Keratinocyte (primary cell): ENCODE measurements at regions not wholly inside any gene's neighbourhood (a gene's known extent, or its start where the extent isn't known, plus 50 kb on each side); places are given as distances from the start of the nearest gene placed in this dataset.

Experiments used
- DNase-seq: peaks from one replicate; pipeline ENCODE4 v3.0.0-alpha.2; 2011; ENCODE audit warnings: low read depth, missing footprints, low spot score
- FAIRE-seq: peaks from 2 replicates; lab custom pipeline; 2011; peaks lifted over from hg19 to GRCh38; lab: Jason Lieb, UNC
- H2AFZ ChIP-seq: 2 replicates; pipeline ENCODE4 v1.6.0; 2012; ENCODE audit warnings: low read length, control low read depth, inconsistent platforms; ENCODE audit not compliant: control insufficient read depth
- H3K27ac ChIP-seq: 2 replicates; pipeline ENCODE4 v1.5.1; 2011; ENCODE audit warnings: low read length; ENCODE audit not compliant: control insufficient read depth, insufficient read depth
- H3K27me3 ChIP-seq: 3 replicates; pipeline ENCODE4 v1.6.0; 2011; ENCODE audit warnings: low read length; ENCODE audit not compliant: control insufficient read depth, insufficient read depth; ENCODE audit errors: extremely low read depth
- H3K36me3 ChIP-seq, 2 experiments: 2 replicates in 1 of 2; 3 replicates in 1 of 2; pipeline ENCODE4 v1.5.1; 2011; ENCODE audit warnings: low read length in 2 of 2, mild to moderate bottlenecking in 1 of 2; ENCODE audit not compliant: control insufficient read depth in 2 of 2, insufficient read depth in 2 of 2; ENCODE audit errors: extremely low read depth in 1 of 2
- H3K4me1 ChIP-seq: 3 replicates; pipeline ENCODE4 v1.5.1; 2011; ENCODE audit warnings: low read length; ENCODE audit not compliant: control insufficient read depth, insufficient read depth; ENCODE audit errors: extremely low read depth
- H3K4me2 ChIP-seq: 3 replicates; pipeline ENCODE4 v1.6.0; 2011; ENCODE audit warnings: low read depth, low read length; ENCODE audit not compliant: control insufficient read depth, insufficient read depth; ENCODE audit errors: extremely low read depth
- H3K4me3 ChIP-seq, 3 experiments: fragments of 200-600 bp in 1 of 3; sonication (generic) in 1 of 3; 2 replicates in 2 of 3; 3 replicates in 1 of 3; pipeline ENCODE4 v1.5.1; 2011 to 2016; ENCODE audit warnings: low read length in 3 of 3, mild to moderate bottlenecking in 3 of 3, control low read depth in 2 of 3, inconsistent platforms in 1 of 3, low read depth in 1 of 3, mixed read lengths in 1 of 3, mixed run types in 1 of 3, moderate library complexity in 1 of 3; ENCODE audit not compliant: control insufficient read depth in 2 of 3, insufficient read depth in 2 of 3; ENCODE audit errors: extremely low read depth in 1 of 3
- H3K79me2 ChIP-seq: 2 replicates; pipeline ENCODE4 v1.6.0; 2012; ENCODE audit warnings: low read length; ENCODE audit not compliant: control insufficient read depth, insufficient read depth
- H3K9ac ChIP-seq: 3 replicates; pipeline ENCODE4 v1.6.0; 2011; ENCODE audit warnings: low read length; ENCODE audit not compliant: control insufficient read depth, insufficient read depth; ENCODE audit errors: extremely low read depth
- H3K9me1 ChIP-seq: 3 replicates; pipeline ENCODE4 v1.6.0; 2011; ENCODE audit warnings: low read length; ENCODE audit not compliant: control insufficient read depth, insufficient read depth; ENCODE audit errors: extremely low read depth
- H3K9me3 ChIP-seq: 2 replicates; pipeline ENCODE4 v1.5.1; 2012; ENCODE audit warnings: low read depth, low read length; ENCODE audit not compliant: control insufficient read depth
- H4K20me1 ChIP-seq: 3 replicates; pipeline ENCODE4 v1.6.0; 2011; ENCODE audit warnings: low read length; ENCODE audit not compliant: control insufficient read depth, insufficient read depth; ENCODE audit errors: extremely low read depth
- EZH2 ChIP-seq: IDR thresholded peaks from one replicate; pipeline ENCODE4 v1.6.1; 2012; ENCODE audit warnings: inconsistent platforms, mild to moderate bottlenecking, low read length, moderate library complexity
- dilution Hi-C: fragments of 300-500 bp; cut with MboI; formaldehyde crosslinking; loops from one replicate; pipeline ENCODE4 v1.7.0; 2020; ENCODE audit warnings: low sequenced_read_pairs; ENCODE audit not compliant: extremely low pct_ligation_motif_present
- TF ChIP-seq, protein P1 (sequence below), 3 experiments: IDR thresholded peaks in 1 of 3; conservative IDR thresholded peaks in 1 of 3; optimal IDR thresholded peaks in 1 of 3; 2 replicates in 2 of 3; 3 replicates in 1 of 3; pipeline versions ENCODE3 to v1.5.1; 2011; ENCODE audit warnings: low read length in 3 of 3, mild to moderate bottlenecking in 3 of 3, moderate library complexity in 2 of 3, control low read depth in 1 of 3, inconsistent platforms in 1 of 3; ENCODE audit not compliant: insufficient read depth in 2 of 3; ENCODE audit errors: extremely low read depth in 1 of 3

DNA sequence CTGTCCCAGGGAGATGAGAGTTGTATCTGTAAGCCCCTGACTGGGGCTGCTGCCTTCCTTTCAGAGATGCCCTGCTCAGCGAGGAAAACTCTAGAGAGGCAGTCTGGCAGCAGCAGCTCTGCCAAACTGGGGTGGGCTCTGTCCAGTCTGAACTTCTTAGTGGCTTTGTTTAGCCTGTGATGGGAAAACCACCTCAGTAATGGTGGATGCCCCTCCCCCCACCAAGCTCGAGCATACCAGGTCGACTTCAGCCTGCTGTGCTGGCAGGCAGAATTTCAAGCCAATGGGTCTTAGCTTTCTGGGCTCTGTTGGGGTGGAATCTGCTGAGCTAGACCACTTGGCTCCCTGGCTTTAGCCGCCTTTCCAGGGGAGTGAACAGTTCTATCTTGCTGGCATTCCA is 218.3 kb downstream of the TUSC7 start:
- Histone ChIP-seq H3K4me1 (no peaks in the 10 kb centered on the region), H3K79me2 (no peaks in the 10 kb centered on the region), H3K27ac (no peak overlapping the region), H3K4me2 (no peak overlapping the region), H3K4me3 (no peak overlapping the region), H4K20me1 (no peaks in the 10 kb centered on the region), H2AFZ (no peak overlapping the region), H3K9me1 (no peaks in the 10 kb centered on the region), H3K9me3 (no peaks in the 10 kb centered on the region), H3K27me3 (no peaks in the 10 kb centered on the region), H3K36me3 (no peaks in the 10 kb centered on the region), H3K9ac (no peak overlapping the region)
- DNase-seq (no peak), FAIRE-seq (no peak)
- no peak for TF ChIP-seq EZH2
- TF ChIP-seq, protein P1, sequence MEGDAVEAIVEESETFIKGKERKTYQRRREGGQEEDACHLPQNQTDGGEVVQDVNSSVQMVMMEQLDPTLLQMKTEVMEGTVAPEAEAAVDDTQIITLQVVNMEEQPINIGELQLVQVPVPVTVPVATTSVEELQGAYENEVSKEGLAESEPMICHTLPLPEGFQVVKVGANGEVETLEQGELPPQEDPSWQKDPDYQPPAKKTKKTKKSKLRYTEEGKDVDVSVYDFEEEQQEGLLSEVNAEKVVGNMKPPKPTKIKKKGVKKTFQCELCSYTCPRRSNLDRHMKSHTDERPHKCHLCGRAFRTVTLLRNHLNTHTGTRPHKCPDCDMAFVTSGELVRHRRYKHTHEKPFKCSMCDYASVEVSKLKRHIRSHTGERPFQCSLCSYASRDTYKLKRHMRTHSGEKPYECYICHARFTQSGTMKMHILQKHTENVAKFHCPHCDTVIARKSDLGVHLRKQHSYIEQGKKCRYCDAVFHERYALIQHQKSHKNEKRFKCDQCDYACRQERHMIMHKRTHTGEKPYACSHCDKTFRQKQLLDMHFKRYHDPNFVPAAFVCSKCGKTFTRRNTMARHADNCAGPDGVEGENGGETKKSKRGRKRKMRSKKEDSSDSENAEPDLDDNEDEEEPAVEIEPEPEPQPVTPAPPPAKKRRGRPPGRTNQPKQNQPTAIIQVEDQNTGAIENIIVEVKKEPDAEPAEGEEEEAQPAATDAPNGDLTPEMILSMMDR (optimal IDR thresholded peaks at IDR 0.05 in 1 of 3, IDR thresholded peaks at IDR 0.05 in 1 of 3, conservative IDR thresholded peaks at IDR 0.05 in 1 of 3; ENCODE audit: extremely low read depth in 1 of 3, insufficient read depth in 2 of 3, low read length in 3 of 3): no peak
- dilution Hi-C loops: no loop called here

DNA sequence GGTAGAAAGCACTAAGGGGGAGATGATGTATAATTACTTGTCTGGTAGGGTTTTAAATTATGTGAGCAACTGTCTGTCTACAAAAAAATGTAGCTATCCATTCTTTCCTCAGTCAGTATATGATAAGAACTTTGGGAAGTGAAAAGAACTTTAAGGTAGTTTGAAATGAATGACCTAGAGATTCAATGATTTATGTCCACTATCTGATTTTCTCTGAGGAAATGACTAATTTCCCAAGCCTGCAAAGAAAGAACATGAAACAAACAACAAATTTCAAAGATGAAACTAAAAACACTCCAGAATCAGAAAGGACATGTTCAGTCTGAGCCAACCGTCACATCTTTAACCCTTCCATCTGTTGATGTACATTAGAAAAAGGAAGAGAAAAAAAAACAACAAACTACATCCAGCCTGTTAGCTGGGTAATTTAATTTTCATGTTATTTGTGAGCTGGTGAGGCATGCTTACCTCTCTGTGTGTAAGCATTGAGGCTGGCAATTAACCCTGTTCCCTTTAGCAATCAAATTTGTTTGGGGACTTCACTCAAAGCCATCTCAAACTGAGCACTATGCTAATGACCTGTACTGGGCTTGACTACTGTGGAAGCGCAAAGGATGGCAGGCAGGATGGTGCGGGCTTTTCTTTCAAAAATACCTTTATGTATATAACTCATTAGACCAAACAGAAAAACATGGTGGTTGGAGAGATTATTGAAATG is 220.1 kb downstream of the TUSC7 start:
- no peak overlapping the region for H3K27ac ChIP-seq
- no peaks in the 10 kb centered on the region for H3K36me3 ChIP-seq
- no peak overlapping the region for H3K9ac ChIP-seq
- no peaks in the 10 kb centered on the region for H3K79me2 ChIP-seq
- no peak for DNase-seq
- no peak overlapping the region for H3K4me2 ChIP-seq
- no peaks in the 10 kb centered on the region for H3K9me3 ChIP-seq
- dilution Hi-C loops: no loop called here
- TF ChIP-seq EZH2: no peak
- TF ChIP-seq, protein P1 (optimal IDR thresholded peaks at IDR 0.05 in 1 of 3, IDR thresholded peaks at IDR 0.05 in 1 of 3, conservative IDR thresholded peaks at IDR 0.05 in 1 of 3; ENCODE audit: extremely low read depth in 1 of 3, insufficient read depth in 2 of 3, low read length in 3 of 3): no peak
- no peak overlapping the region for H3K4me3 ChIP-seq
- H4K20me1 ChIP-seq: no peaks in the 10 kb centered on the region
- H3K27me3 ChIP-seq: no peaks in the 10 kb centered on the region
- H2AFZ ChIP-seq: no peak overlapping the region
- no peaks in the 10 kb centered on the region for H3K4me1 ChIP-seq
- H3K9me1 ChIP-seq: no peaks in the 10 kb centered on the region
- no peak for FAIRE-seq
